Kidney (tissue), 13 donors: ENCODE measurements at regions not wholly inside any gene's neighbourhood (a gene's known extent, or its start where the extent isn't known, plus 50 kb on each side); places are given as distances from the start of the nearest gene placed in this dataset.

Source experiments
- DNase-seq, 5 donors: peaks; one replicate each; pipeline ENCODE4 v3.0.0-alpha.2; 2013 to 2020
- FAIRE-seq: peaks from 2 replicates; lab custom pipeline; 2012; peaks lifted over from hg19 to GRCh38; lab: Jason Lieb, UNC
- H3K27ac ChIP-seq, 2 donors: one replicate each; pipeline ENCODE4 v1.7.0; 2013; ENCODE audit warnings: low read depth in 2 of 2, low read length in 2 of 2, inconsistent platforms in 1 of 2
- H3K27me3 ChIP-seq: one replicate; pipeline ENCODE4 v1.7.1; 2013; ENCODE audit warnings: low read length, inconsistent platforms; ENCODE audit not compliant: control insufficient read depth, insufficient read depth
- H3K36me3 ChIP-seq, 3 donors: one replicate each; pipeline versions ENCODE4 v1.7.0 to v1.7.1; 2013; ENCODE audit warnings: low read length in 3 of 3, control low read depth in 1 of 3, inconsistent platforms in 1 of 3; ENCODE audit not compliant: insufficient read depth in 3 of 3, control insufficient read depth in 2 of 3
- H3K4me1 ChIP-seq, 3 donors: one replicate each; pipeline versions ENCODE4 v1.7.0 to v1.7.1; 2013; ENCODE audit warnings: low read length in 3 of 3, inconsistent platforms in 1 of 3, low read depth in 1 of 3; ENCODE audit not compliant: control insufficient read depth in 2 of 3, insufficient read depth in 2 of 3
- H3K4me3 ChIP-seq, 3 donors: one replicate each; pipeline versions ENCODE4 v1.7.0 to v1.8.1; 2013; ENCODE audit warnings: low read length in 3 of 3, control low read depth in 1 of 3, inconsistent platforms in 1 of 3
- H3K9ac ChIP-seq, 3 donors: one replicate each; pipeline versions ENCODE4 v1.7.0 to v1.7.1; 2013; ENCODE audit warnings: low read length in 3 of 3, control low read depth in 1 of 3, inconsistent platforms in 1 of 3
- H3K9me3 ChIP-seq, 3 donors: one replicate each; pipeline versions ENCODE4 v1.7.0 to v1.7.1; 2013; ENCODE audit warnings: low read length in 3 of 3, control low read depth in 1 of 3, inconsistent platforms in 1 of 3; ENCODE audit not compliant: control insufficient read depth in 2 of 3, insufficient read depth in 1 of 3
- CTCF ChIP-seq: IDR thresholded peaks from 3 replicates; pipeline ENCODE4 v1.5.1; 2012; ENCODE audit warnings: mild to moderate bottlenecking, moderate library complexity, borderline replicate concordance; ENCODE audit not compliant: insufficient read depth; ENCODE audit errors: extremely low read depth
- intact Hi-C: fragments of 100-400 bp; cut with DNase I; formaldehyde crosslinking; loops from one replicate; pipeline ENCODE4 v1.11.1; 2022
- donor health status: control.
- donor health status: control.
- donor health status: control.
- donor health status: control.
- donor health status: control.
- donor health status: DM: yes; HTN: yes; CAD: no.
- donor health status: Normal renal cell carcinoma (clear cell type).

GRCh38 chr13:90448466-90449037 lies 898.9 kb upstream of the MIR17HG start:
- Histone ChIP-seq H3K27me3 (no peaks in the 10 kb centered on the region), H3K9ac (no peak overlapping the region), H3K36me3 (no peaks in the 10 kb centered on the region), H3K9me3 (no peaks in the 10 kb centered on the region), H3K27ac (no peak overlapping the region), H3K4me3 (no peak overlapping the region), H3K4me1 (no peaks in the 10 kb centered on the region)
- intact Hi-C loops: no loop called here
- DNase-seq (no peak), FAIRE-seq (no peak)
- no peak for TF ChIP-seq CTCF

DNA sequence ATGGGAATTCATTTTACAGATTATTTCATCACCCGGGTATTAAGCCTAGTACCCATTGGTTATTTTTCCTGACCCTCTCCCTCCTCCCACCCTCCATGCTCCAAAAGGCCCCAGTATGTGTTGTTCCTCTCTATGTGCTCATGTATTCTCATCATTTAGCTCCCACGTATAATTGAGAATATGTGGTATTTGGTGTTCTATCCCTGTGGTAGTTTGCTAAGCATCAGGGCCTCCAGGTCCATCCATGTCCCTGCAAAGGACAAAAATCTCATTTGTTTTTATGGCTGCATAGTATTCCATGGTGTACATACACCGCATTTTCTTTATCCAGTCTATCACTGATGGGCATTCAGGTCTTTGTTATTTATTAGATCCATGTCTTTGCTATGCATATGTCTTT lies 894.1 kb upstream of the MIR17HG start:
- DNase-seq: no peak
- no peak for TF ChIP-seq CTCF
- Histone ChIP-seq H3K27ac (no peak overlapping the region), H3K4me3 (no peak overlapping the region), H3K9me3 (no peaks in the 10 kb centered on the region), H3K27me3 (no peaks in the 10 kb centered on the region), H3K36me3 (no peaks in the 10 kb centered on the region), H3K4me1 (no peaks in the 10 kb centered on the region), H3K9ac (no peak overlapping the region)
- FAIRE-seq: no peak
- intact Hi-C loops: no loop called here

DNA sequence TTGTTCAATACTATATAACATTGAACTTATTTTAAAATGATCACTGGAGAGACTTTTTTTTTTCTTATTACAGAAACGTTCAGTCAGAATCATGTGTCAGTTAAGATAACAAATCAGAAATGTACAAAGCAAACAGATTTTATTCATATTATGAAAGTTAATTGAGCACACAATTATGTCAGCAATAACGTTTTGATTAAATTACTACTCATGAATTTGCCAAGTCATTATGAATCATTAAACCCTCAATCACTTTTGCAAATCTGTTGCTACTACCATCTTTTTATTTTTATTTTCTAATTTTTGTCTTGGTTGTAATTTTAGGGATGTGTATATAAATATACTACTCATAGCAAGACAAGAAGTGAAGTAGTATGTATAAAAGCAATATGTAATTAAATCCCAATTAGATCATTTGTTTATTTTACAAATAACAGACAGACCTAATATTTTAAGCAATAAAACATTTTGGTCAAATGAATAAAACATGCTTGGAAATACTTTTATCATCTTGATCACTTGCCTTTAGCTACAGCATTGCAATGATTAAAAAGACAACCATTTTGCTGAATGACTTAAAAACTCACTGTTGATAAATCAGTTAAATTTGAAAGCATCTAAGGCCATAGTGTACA lies 893.4 kb upstream of the MIR17HG start:
- TF ChIP-seq CTCF: no peak
- Histone ChIP-seq H3K4me1 (no peaks in the 10 kb centered on the region), H3K9me3 (no peaks in the 10 kb centered on the region), H3K36me3 (no peaks in the 10 kb centered on the region), H3K27ac (no peak overlapping the region), H3K9ac (no peak overlapping the region), H3K4me3 (no peak overlapping the region), H3K27me3 (no peaks in the 10 kb centered on the region)
- DNase-seq (no peak), FAIRE-seq (no peak)
- intact Hi-C loops: no loop called here

GRCh38 chr13:90455067-90455466 lies 892.4 kb upstream of the MIR17HG start:
- intact Hi-C loops: no loop called here

More at GRCh38 chr13:90455067-90455466, 892.4 kb upstream of the MIR17HG start:
- Histone ChIP-seq H3K4me3 (no peak overlapping the region), H3K27ac (no peak overlapping the region), H3K36me3 (no peaks in the 10 kb centered on the region), H3K4me1 (no peaks in the 10 kb centered on the region), H3K27me3 (no peaks in the 10 kb centered on the region), H3K9me3 (no peaks in the 10 kb centered on the region), H3K9ac (no peak overlapping the region)
- FAIRE-seq (no peak), DNase-seq (no peak)
- no peak for TF ChIP-seq CTCF
